Type B pancreatic cell (in vitro differentiated cells): ENCODE measurements at regions not wholly inside any gene's neighbourhood (a gene's known extent, or its start where the extent isn't known, plus 50 kb on each side); places are given as distances from the start of the nearest gene placed in this dataset.
"Not testable (repeated sequence)": the region's sequence is repeated elsewhere in the genome, so short reads cannot be mapped to it uniquely, and the experiment has no call there.

Source experiments
- DNase-seq: peaks from one replicate; pipeline ENCODE4 v3.0.0; 2021; ENCODE audit warnings: mixed read lengths; ENCODE audit not compliant: unreplicated experiment; ENCODE audit errors: extremely low spot score
- H3K27ac Mint-ChIP-seq: 2 replicates; pipeline ENCODE4 v1.8.0; 2021; ENCODE audit warnings: mild to moderate bottlenecking, mixed read lengths
- H3K27me3 Mint-ChIP-seq: 2 replicates; pipeline ENCODE4 v1.8.0; 2021; ENCODE audit warnings: mixed read lengths
- H3K36me3 Mint-ChIP-seq: 2 replicates; pipeline ENCODE4 v1.8.0; 2021; ENCODE audit warnings: mixed read lengths
- H3K4me1 Mint-ChIP-seq: one replicate; pipeline ENCODE4 v1.8.0; 2021; ENCODE audit warnings: mixed read lengths; ENCODE audit not compliant: unreplicated experiment
- H3K4me3 Mint-ChIP-seq: 2 replicates; pipeline ENCODE4 v1.8.0; 2021; ENCODE audit warnings: mild to moderate bottlenecking, mixed read lengths
- H3K9me3 Mint-ChIP-seq: 2 replicates; pipeline ENCODE4 v1.8.0; 2021; ENCODE audit warnings: mixed read lengths
- CTCF ChIP-seq: fragments of 200-600 bp; sonication (generic); conservative IDR thresholded peaks from 2 replicates; pipeline ENCODE4 v1.5.0; 2021; ENCODE audit warnings: antibody characterized with exemption, mild to moderate bottlenecking

- Mint-ChIP-seq H3K4me1 (peaks cover 16% of the 10 kb centered on the region), H3K36me3 (no peaks in the 10 kb centered on the region), H3K4me3 (no peak overlapping the region), H3K27me3 (no peaks in the 10 kb centered on the region), H3K27ac (no peak overlapping the region), H3K9me3 (peaks cover 5% of the 10 kb centered on the region)
- no peak for DNase-seq
- no peak for TF ChIP-seq CTCF
Measured at GRCh38 chr2:175431101-175431946, 249.8 kb upstream of the ATP5MC3 start.

GRCh38 chr2:175430236-175430635 lies 248.7 kb upstream of the ATP5MC3 start:
- Mint-ChIP-seq H3K4me3 (no peak overlapping the region), H3K36me3 (no peaks in the 10 kb centered on the region), H3K27ac (no peak overlapping the region), H3K4me1 (peaks cover 16% of the 10 kb centered on the region), H3K9me3 (peaks cover 5% of the 10 kb centered on the region), H3K27me3 (no peaks in the 10 kb centered on the region)
- TF ChIP-seq CTCF, result no peak
- DNase-seq, result no peak

- Mint-ChIP-seq H3K27ac (no peak overlapping the region), H3K27me3 (peaks cover 6% of the 10 kb centered on the region), H3K4me3 (no peak overlapping the region), H3K36me3 (no peaks in the 10 kb centered on the region), H3K4me1 (peaks cover 15% of the 10 kb centered on the region), H3K9me3 (no peaks in the 10 kb centered on the region)
- DNase-seq, result no peak
- TF ChIP-seq CTCF, result no peak
Measured at GRCh38 chr2:175418224-175418835, 236.8 kb upstream of the ATP5MC3 start.

- no peaks in the 10 kb centered on the region for H3K27me3 Mint-ChIP-seq
- TF ChIP-seq CTCF, result peak; percentile 85
- no peak for DNase-seq
- H3K36me3 Mint-ChIP-seq, result no peaks in the 10 kb centered on the region
- H3K4me1 Mint-ChIP-seq, result peaks cover 15% of the 10 kb centered on the region
- H3K9me3 Mint-ChIP-seq, result no peaks in the 10 kb centered on the region
- no peak overlapping the region for H3K4me3 Mint-ChIP-seq
- H3K27ac Mint-ChIP-seq, result no peak overlapping the region
Measured at GRCh38 chr2:175414882-175415487, 233.5 kb upstream of the ATP5MC3 start.

GRCh38 chr2:175414191-175414881 lies 232.8 kb upstream of the ATP5MC3 start:
- Mint-ChIP-seq H3K27me3 (no peaks in the 10 kb centered on the region), H3K27ac (no peak overlapping the region), H3K4me1 (peaks cover 11% of the 10 kb centered on the region), H3K9me3 (no peaks in the 10 kb centered on the region), H3K36me3 (no peaks in the 10 kb centered on the region), H3K4me3 (no peak overlapping the region)
- TF ChIP-seq CTCF, result no peak
- DNase-seq, result no peak

- not testable (repeated sequence) for H3K27ac Mint-ChIP-seq, H3K4me3 Mint-ChIP-seq, H3K4me1 Mint-ChIP-seq, H3K36me3 Mint-ChIP-seq, DNase-seq, H3K27me3 Mint-ChIP-seq, H3K9me3 Mint-ChIP-seq
Measured at GRCh38 chr2:175410941-175411340, 229.4 kb upstream of the ATP5MC3 start.
